Mesenchymal stem cell (in vitro differentiated cells and primary cell): ENCODE measurements at regions not wholly inside any gene's neighbourhood (a gene's known extent, or its start where the extent isn't known, plus 50 kb on each side); places are given as distances from the start of the nearest gene placed in this dataset.
"Not testable (repeated sequence)": the region's sequence is repeated elsewhere in the genome, so short reads cannot be mapped to it uniquely, and the experiment has no call there.

Experiments
- DNase-seq: peaks from one replicate; pipeline ENCODE4 v3.0.0-alpha.2; 2013
- H2AFZ ChIP-seq: one replicate; pipeline ENCODE4 v1.6.1; 2013; ENCODE audit warnings: low read depth, mild to moderate bottlenecking, control low read depth, inconsistent platforms, low read length, moderate library complexity
- H2AK5ac ChIP-seq: 2 replicates; pipeline ENCODE4 v1.6.1; 2013; ENCODE audit warnings: low read length, moderate library complexity, mild to moderate bottlenecking, inconsistent platforms; ENCODE audit not compliant: severe bottlenecking
- H2BK120ac ChIP-seq: one replicate; pipeline ENCODE4 v1.6.1; 2013; ENCODE audit warnings: low read depth, mild to moderate bottlenecking, inconsistent platforms, low read length, moderate library complexity
- H2BK12ac ChIP-seq, 2 experiments: one replicate each; pipeline ENCODE4 v1.6.1; 2013; ENCODE audit warnings: inconsistent platforms in 2 of 2, low read length in 2 of 2, mild to moderate bottlenecking in 2 of 2, moderate library complexity in 2 of 2, control low read depth in 1 of 2
- H2BK15ac ChIP-seq: one replicate; pipeline ENCODE4 v1.6.1; 2013; ENCODE audit warnings: mild to moderate bottlenecking, low read depth, inconsistent platforms; ENCODE audit not compliant: poor library complexity, severe bottlenecking
- H2BK5ac ChIP-seq: 2 replicates; pipeline ENCODE4 v1.6.1; 2013; ENCODE audit warnings: low read depth, mild to moderate bottlenecking, low read length, control low read depth, inconsistent platforms; ENCODE audit not compliant: poor library complexity, severe bottlenecking
- H3K14ac ChIP-seq, 2 experiments: one replicate each; pipeline ENCODE4 v1.6.1; 2013; ENCODE audit warnings: inconsistent platforms in 2 of 2, low read length in 2 of 2, control low read depth in 1 of 2, mild to moderate bottlenecking in 1 of 2, moderate library complexity in 1 of 2
- H3K18ac ChIP-seq, 2 experiments: one replicate each; pipeline ENCODE4 v1.6.1; 2013; ENCODE audit warnings: inconsistent platforms in 2 of 2, low read length in 2 of 2, control low read depth in 1 of 2, low read depth in 1 of 2, mild to moderate bottlenecking in 1 of 2
- H3K23ac ChIP-seq, 2 experiments: one replicate each; pipeline ENCODE4 v1.6.1; 2013; ENCODE audit warnings: inconsistent platforms in 2 of 2, low read length in 2 of 2, mild to moderate bottlenecking in 2 of 2, moderate library complexity in 2 of 2, control low read depth in 1 of 2
- H3K27ac ChIP-seq: 2 replicates; pipeline ENCODE4 v1.5.1; 2013; ENCODE audit warnings: mild to moderate bottlenecking, moderate library complexity, low read length, control low read depth, inconsistent platforms; ENCODE audit not compliant: poor library complexity, severe bottlenecking
- H3K27me3 ChIP-seq, 2 experiments: 2 replicates each; pipeline versions ENCODE4 v1.6.1 to v1.7.0; 2013; ENCODE audit warnings: low read length in 2 of 2, mild to moderate bottlenecking in 2 of 2, moderate library complexity in 2 of 2, control low read depth in 1 of 2, inconsistent platforms in 1 of 2; ENCODE audit not compliant: control insufficient read depth in 1 of 2, insufficient read depth in 1 of 2
- H3K36me3 ChIP-seq, 2 experiments: 2 replicates each; pipeline versions ENCODE4 v1.6.1 to v1.7.0; 2013; ENCODE audit warnings: low read length in 2 of 2, control low read depth in 1 of 2, inconsistent platforms in 1 of 2, low read depth in 1 of 2, mild to moderate bottlenecking in 1 of 2; ENCODE audit not compliant: insufficient read depth in 2 of 2, control insufficient read depth in 1 of 2
- H3K4ac ChIP-seq, 2 experiments: one replicate each; pipeline ENCODE4 v1.6.1; 2013; ENCODE audit warnings: inconsistent platforms in 2 of 2, low read length in 2 of 2, mild to moderate bottlenecking in 2 of 2, moderate library complexity in 2 of 2, control low read depth in 1 of 2, low read depth in 1 of 2
- H3K4me1 ChIP-seq: 2 replicates; pipeline ENCODE4 v1.6.1; 2013; ENCODE audit warnings: low read depth, low read length, control low read depth; ENCODE audit not compliant: control insufficient read depth, insufficient read depth
- H3K4me2 ChIP-seq: 2 replicates; pipeline ENCODE4 v1.6.1; 2013; ENCODE audit warnings: low read length, mild to moderate bottlenecking, inconsistent platforms; ENCODE audit not compliant: poor library complexity, severe bottlenecking
- H3K4me3 ChIP-seq, 2 experiments: 2 replicates each; pipeline versions ENCODE4 v1.5.1 to v1.7.0; 2013; ENCODE audit warnings: low read length in 2 of 2, mild to moderate bottlenecking in 2 of 2, control low read depth in 1 of 2, low read depth in 1 of 2; ENCODE audit not compliant: insufficient read depth in 1 of 2
- H3K79me1 ChIP-seq: replicated peaks from 2 replicates; pipeline ENCODE4 v1.6.1; 2013; ENCODE audit warnings: mild to moderate bottlenecking, control low read depth, low read length, inconsistent platforms; ENCODE audit not compliant: poor library complexity, severe bottlenecking
- H3K9ac ChIP-seq: 2 replicates; pipeline ENCODE4 v1.7.0; 2013; ENCODE audit warnings: mild to moderate bottlenecking, low read length, moderate library complexity
- H3K9me3 ChIP-seq: 2 replicates; pipeline ENCODE4 v1.7.0; 2013; ENCODE audit warnings: mild to moderate bottlenecking, low read length; ENCODE audit not compliant: control insufficient read depth
- H4K8ac ChIP-seq: one replicate; pipeline ENCODE4 v1.6.1; 2013; ENCODE audit warnings: inconsistent platforms, mild to moderate bottlenecking, low read length, moderate library complexity
- H4K91ac ChIP-seq: one replicate; pipeline ENCODE4 v1.6.1; 2013; ENCODE audit warnings: mild to moderate bottlenecking, low read length, inconsistent platforms
- WGBS: methylation state at CpG from one replicate; pipeline ENCODE4 v1.1.7; 2013; ENCODE audit warnings: mixed read lengths; 5-methylcytosine and 5-hydroxymethylcytosine counted together

- not testable (repeated sequence) for H3K4me1 ChIP-seq, H3K23ac ChIP-seq, H3K9me3 ChIP-seq
Measured at GRCh38 chr3:74178664-74179063, 435.8 kb downstream of the CNTN3 start.

GRCh38 chr3:74173090-74173489 is 441.4 kb downstream of the CNTN3 start:
- H4K91ac ChIP-seq = no peak overlapping the region
- H2BK15ac ChIP-seq = no peak overlapping the region
- no peak for DNase-seq
- H3K27me3 ChIP-seq = no peaks in the 10 kb centered on the region
- no peaks in the 10 kb centered on the region for H3K79me1 ChIP-seq
- no peak overlapping the region for H3K4me3 ChIP-seq
- H3K9me3 ChIP-seq = no peaks in the 10 kb centered on the region
- no peak overlapping the region for H2BK120ac ChIP-seq
- H2BK12ac ChIP-seq = no peak overlapping the region
- H3K4ac ChIP-seq = no peak overlapping the region
- no peak overlapping the region for H3K9ac ChIP-seq
- H3K27ac ChIP-seq = no peak overlapping the region
- H2BK5ac ChIP-seq = no peak overlapping the region
- H2AFZ ChIP-seq = no peak overlapping the region
- H2AK5ac ChIP-seq = no peak overlapping the region
- no peak overlapping the region for H3K23ac ChIP-seq
- no peak overlapping the region for H3K18ac ChIP-seq
- no peaks in the 10 kb centered on the region for H3K4me1 ChIP-seq
- no peak overlapping the region for H3K14ac ChIP-seq
- no peaks in the 10 kb centered on the region for H3K36me3 ChIP-seq
- 0% methylated on average over 1 of the region's 2 CpGs for WGBS
- no peak overlapping the region for H4K8ac ChIP-seq
- H3K4me2 ChIP-seq = no peak overlapping the region

More at GRCh38 chr3:74178664-74179063, 435.8 kb downstream of the CNTN3 start:
- not testable (repeated sequence) for H3K4me3 ChIP-seq, H2AFZ ChIP-seq, H3K27me3 ChIP-seq, H2AK5ac ChIP-seq, H2BK15ac ChIP-seq, H4K91ac ChIP-seq, H2BK120ac ChIP-seq, H3K18ac ChIP-seq, H3K27ac ChIP-seq, H3K4ac ChIP-seq, H3K79me1 ChIP-seq, H3K14ac ChIP-seq, H3K4me2 ChIP-seq, H3K36me3 ChIP-seq, H2BK12ac ChIP-seq, DNase-seq, H3K9ac ChIP-seq, H2BK5ac ChIP-seq, H4K8ac ChIP-seq
- WGBS = 96% methylated on average over 5 of the region's 5 CpGs

GRCh38 chr3:74167926-74168325 is 446.5 kb downstream of the CNTN3 start:
- 41% methylated on average over 1 of the region's 1 CpG for WGBS

GRCh38 chr3:74165211-74165610 is 449.2 kb downstream of the CNTN3 start:
- no peaks in the 10 kb centered on the region for H3K79me1 ChIP-seq
- H3K18ac ChIP-seq = no peak overlapping the region
- no peaks in the 10 kb centered on the region for H3K9me3 ChIP-seq
- no peak overlapping the region for H3K27ac ChIP-seq
- H3K14ac ChIP-seq = no peak overlapping the region
- H3K23ac ChIP-seq = no peak overlapping the region
- H2BK15ac ChIP-seq = no peak overlapping the region
- H4K8ac ChIP-seq = no peak overlapping the region
- no peak for DNase-seq
- H2BK12ac ChIP-seq = no peak overlapping the region
- no peak overlapping the region for H2AK5ac ChIP-seq
- no peak overlapping the region for H2AFZ ChIP-seq
- H3K4ac ChIP-seq = no peak overlapping the region
- H3K4me2 ChIP-seq = no peak overlapping the region
- H2BK5ac ChIP-seq = no peak overlapping the region
- no peak overlapping the region for H3K4me3 ChIP-seq
- no peak overlapping the region for H4K91ac ChIP-seq
- 100% methylated on average over 2 of the region's 4 CpGs for WGBS
- no peaks in the 10 kb centered on the region for H3K36me3 ChIP-seq
- H3K27me3 ChIP-seq = no peaks in the 10 kb centered on the region
- no peak overlapping the region for H3K9ac ChIP-seq
- H2BK120ac ChIP-seq = no peak overlapping the region
- no peaks in the 10 kb centered on the region for H3K4me1 ChIP-seq

More at GRCh38 chr3:74167926-74168325, 446.5 kb downstream of the CNTN3 start:
- no peak overlapping the region for H2BK5ac ChIP-seq
- H3K9ac ChIP-seq = no peak overlapping the region
- H2AFZ ChIP-seq = no peak overlapping the region
- H4K91ac ChIP-seq = no peak overlapping the region
- H3K4ac ChIP-seq = no peak overlapping the region
- H3K14ac ChIP-seq = no peak overlapping the region
- no peaks in the 10 kb centered on the region for H3K9me3 ChIP-seq
- H2AK5ac ChIP-seq = no peak overlapping the region
- no peaks in the 10 kb centered on the region for H3K4me1 ChIP-seq
- H3K27me3 ChIP-seq = no peaks in the 10 kb centered on the region
- H3K18ac ChIP-seq = no peak overlapping the region
- no peak overlapping the region for H2BK120ac ChIP-seq
- H3K4me2 ChIP-seq = no peak overlapping the region
- no peak overlapping the region for H3K27ac ChIP-seq
- no peaks in the 10 kb centered on the region for H3K36me3 ChIP-seq
- no peak overlapping the region for H2BK12ac ChIP-seq
- no peak overlapping the region for H3K4me3 ChIP-seq
- DNase-seq = no peak
- no peak overlapping the region for H4K8ac ChIP-seq
- no peak overlapping the region for H3K23ac ChIP-seq
- H2BK15ac ChIP-seq = no peak overlapping the region
- H3K79me1 ChIP-seq = no peaks in the 10 kb centered on the region
